H1 (cell line): ENCODE measurements at regions not wholly inside any gene's neighbourhood (a gene's known extent, or its start where the extent isn't known, plus 50 kb on each side); places are given as distances from the start of the nearest gene placed in this dataset.

Experiments
- CTCF ChIA-PET: fragments of 300-600 bp; sonication (Branson Sonifier 250); formaldehyde crosslinking; loops from one replicate; lab custom pipeline; 2021; ENCODE audit not compliant: partially characterized antibody; lab: Charles Lee
- POLR2A ChIA-PET: fragments of 300-600 bp; sonication (Branson Sonifier 250); formaldehyde crosslinking; loops from one replicate; lab custom pipeline; 2021; ENCODE audit warnings: inconsistent platforms; ENCODE audit not compliant: partially characterized antibody; lab: Charles Lee
- DNase-seq, 2 experiments: peaks; one replicate each; pipeline versions ENCODE4 v3.0.0 to v3.0.0-alpha.2; 2010 to 2022; ENCODE audit warnings: low spot score in 2 of 2, low read depth in 1 of 2, mixed read lengths in 1 of 2
- FAIRE-seq: peaks from 2 replicates; lab custom pipeline; 2011; peaks lifted over from hg19 to GRCh38; lab: Jason Lieb, UNC
- H2AFZ ChIP-seq: 2 replicates; pipeline ENCODE4 v1.8.1; 2012; ENCODE audit warnings: low read length, inconsistent platforms
- H2AK5ac ChIP-seq: 2 replicates; pipeline ENCODE4 v1.6.1; 2013; ENCODE audit warnings: low read depth, low read length
- H2BK120ac ChIP-seq: replicated peaks from 2 replicates; pipeline ENCODE3; 2013; ENCODE audit warnings: low read depth, low read length, inconsistent platforms
- H2BK12ac ChIP-seq: 2 replicates; pipeline ENCODE4 v1.6.1; 2013; ENCODE audit warnings: low read depth, low read length
- H2BK15ac ChIP-seq: 2 replicates; pipeline ENCODE4 v1.6.1; 2013; ENCODE audit warnings: low read length
- H2BK20ac ChIP-seq: 2 replicates; pipeline ENCODE4 v1.6.1; 2013; ENCODE audit warnings: low read length
- H2BK5ac ChIP-seq: 2 replicates; pipeline ENCODE4 v1.6.1; 2013; ENCODE audit warnings: low read depth, low read length
- H3K14ac ChIP-seq: 2 replicates; pipeline ENCODE4 v1.6.1; 2013; ENCODE audit warnings: inconsistent platforms; ENCODE audit not compliant: insufficient read length
- H3K18ac ChIP-seq: 2 replicates; pipeline ENCODE4 v1.6.1; 2013; ENCODE audit warnings: low read length; ENCODE audit errors: extremely low read depth
- H3K23ac ChIP-seq: 2 replicates; pipeline ENCODE4 v1.6.1; 2013; ENCODE audit warnings: inconsistent platforms; ENCODE audit not compliant: insufficient read length
- H3K23me2 ChIP-seq: 2 replicates; pipeline ENCODE4 v1.6.1; 2013; ENCODE audit warnings: low read depth, low read length
- H3K27ac ChIP-seq: 2 replicates; pipeline ENCODE4 v1.6.1; 2011; ENCODE audit warnings: low read depth, low read length, inconsistent platforms
- H3K27me3 ChIP-seq, 4 experiments: replicated peaks in 1 of 4; 1 replicate in 1 of 4; 2 replicates in 3 of 4; pipeline versions ENCODE4 v1.6.1 to v1.8.1; 2011 to 2013; ENCODE audit warnings: low read length in 3 of 4, mild to moderate bottlenecking in 3 of 4, inconsistent platforms in 2 of 4, mixed read lengths in 2 of 4, moderate library complexity in 1 of 4; ENCODE audit not compliant: control insufficient read depth in 3 of 4, insufficient read depth in 3 of 4; ENCODE audit errors: extremely low read depth in 1 of 4
- H3K36me3 ChIP-seq, 4 experiments: 2 replicates each; pipeline versions ENCODE4 v1.6.1 to v1.8.1; 2011 to 2013; ENCODE audit warnings: mild to moderate bottlenecking in 4 of 4, low read length in 3 of 4, moderate library complexity in 2 of 4, control low read depth in 1 of 4, inconsistent platforms in 1 of 4; ENCODE audit not compliant: insufficient read depth in 4 of 4, control insufficient read depth in 2 of 4
- H3K4ac ChIP-seq: replicated peaks from 2 replicates; pipeline ENCODE3; 2013; ENCODE audit warnings: low read length, low read depth, mixed read lengths, inconsistent platforms; ENCODE audit not compliant: insufficient read length
- H3K4me1 ChIP-seq, 4 experiments: replicated peaks in 1 of 4; 1 replicate in 1 of 4; 2 replicates in 3 of 4; pipeline versions ENCODE4 v1.6.1 to v1.8.1; 2011 to 2013; ENCODE audit warnings: low read length in 3 of 4, inconsistent platforms in 2 of 4, mixed read lengths in 1 of 4; ENCODE audit not compliant: insufficient read depth in 4 of 4, control insufficient read depth in 3 of 4
- H3K4me2 ChIP-seq, 2 experiments: 2 replicates each; pipeline versions ENCODE4 v1.6.1 to v1.8.1; 2011 to 2013; ENCODE audit warnings: low read depth in 2 of 2, low read length in 2 of 2, control low read depth in 1 of 2, inconsistent platforms in 1 of 2, mild to moderate bottlenecking in 1 of 2; ENCODE audit not compliant: insufficient read depth in 1 of 2
- H3K4me3 ChIP-seq, 4 experiments: fragments of 200-600, 300-600 bp in 1 of 4; sonication (generic), shearing (Covaris generic), sonication (Bioruptor Twin) in 1 of 4; 2 replicates each; pipeline versions ENCODE4 v1.5.1 to v1.8.1; 2011 to 2016; ENCODE audit warnings: low read length in 4 of 4, low read depth in 3 of 4, control low read depth in 2 of 4, inconsistent platforms in 2 of 4, mild to moderate bottlenecking in 2 of 4, mixed read lengths in 1 of 4, moderate library complexity in 1 of 4; ENCODE audit not compliant: insufficient read depth in 2 of 4; ENCODE audit errors: extremely low read depth in 1 of 4
- H3K56ac ChIP-seq: replicated peaks from 2 replicates; pipeline ENCODE3; 2013; ENCODE audit warnings: low read depth, mild to moderate bottlenecking, mixed read lengths, low read length, inconsistent platforms; ENCODE audit not compliant: insufficient read length
- H3K79me1 ChIP-seq: 2 replicates; pipeline ENCODE4 v1.6.1; 2013; ENCODE audit warnings: low read depth, low read length, control low read depth
- H3K79me2 ChIP-seq, 2 experiments: 2 replicates each; pipeline versions ENCODE4 v1.6.1 to v1.8.1; 2012 to 2013; ENCODE audit warnings: low read length in 2 of 2, mild to moderate bottlenecking in 2 of 2, inconsistent platforms in 1 of 2; ENCODE audit not compliant: insufficient read depth in 2 of 2, control insufficient read depth in 1 of 2
- H3K9ac ChIP-seq, 4 experiments: replicated peaks in 1 of 4; 1 replicate in 1 of 4; 2 replicates in 3 of 4; pipeline versions ENCODE4 v1.6.1 to v1.8.1; 2011 to 2013; ENCODE audit warnings: low read depth in 3 of 4, low read length in 3 of 4, control low read depth in 2 of 4, mild to moderate bottlenecking in 2 of 4, moderate library complexity in 2 of 4, inconsistent platforms in 1 of 4; ENCODE audit errors: extremely low read depth in 1 of 4
- H3K9me3 ChIP-seq, 2 experiments: 2 replicates each; pipeline versions ENCODE4 v1.6.1 to v1.8.1; 2012 to 2013; ENCODE audit warnings: mild to moderate bottlenecking in 2 of 2, moderate library complexity in 2 of 2, control low read depth in 1 of 2, inconsistent platforms in 1 of 2, low read depth in 1 of 2, low read length in 1 of 2, mixed read lengths in 1 of 2; ENCODE audit not compliant: insufficient read depth in 2 of 2
- H4K20me1 ChIP-seq, 2 experiments: replicated peaks in 1 of 2; 2 replicates each; pipeline versions ENCODE3 to v1.8.1; 2011 to 2013; ENCODE audit warnings: inconsistent platforms in 2 of 2, low read length in 2 of 2, mild to moderate bottlenecking in 1 of 2; ENCODE audit not compliant: insufficient read depth in 2 of 2, control insufficient read depth in 1 of 2
- H4K5ac ChIP-seq: 2 replicates; pipeline ENCODE4 v1.6.1; 2013; ENCODE audit warnings: low read length, low read depth, mixed read lengths, inconsistent platforms; ENCODE audit not compliant: insufficient read length
- H4K8ac ChIP-seq: 2 replicates; pipeline ENCODE4 v1.8.0; 2013; ENCODE audit warnings: mild to moderate bottlenecking, moderate library complexity, low read length, inconsistent platforms; ENCODE audit not compliant: insufficient read depth; ENCODE audit errors: extremely low read depth
- H4K91ac ChIP-seq: replicated peaks from 2 replicates; pipeline ENCODE3; 2013; ENCODE audit warnings: low read length, mixed read lengths, inconsistent platforms; ENCODE audit not compliant: insufficient read length
- EZH2 ChIP-seq: fragments of 200-600 bp; sonication (generic); IDR thresholded peaks from 2 replicates; pipeline ENCODE4 v1.7.1; 2012; ENCODE audit warnings: low read depth, mild to moderate bottlenecking, moderate library complexity, low read length, inconsistent platforms; ENCODE audit not compliant: severe bottlenecking
- FOSL1 ChIP-seq: IDR thresholded peaks from 2 replicates; pipeline ENCODE4 v1.6.1; 2011; ENCODE audit warnings: mild to moderate bottlenecking, low read depth, low read length, moderate library complexity; ENCODE audit not compliant: insufficient read depth
- KDM1A ChIP-seq: fragments of 200-600, 300-600 bp; sonication (generic); IDR thresholded peaks from 2 replicates; pipeline ENCODE4 v1.7.1; 2016; ENCODE audit warnings: mild to moderate bottlenecking, low read length, borderline replicate concordance
- MAFK ChIP-seq: IDR thresholded peaks from 2 replicates; pipeline ENCODE4 v1.6.1; 2012; ENCODE audit warnings: low read depth, mild to moderate bottlenecking, improper control_type of control experiment, low read length
- NRF1 ChIP-seq: IDR thresholded peaks from 2 replicates; pipeline ENCODE4 v1.6.1; 2011; ENCODE audit warnings: mild to moderate bottlenecking, low read depth, low read length, improper control_type of control experiment
- RXRA ChIP-seq: IDR thresholded peaks from 2 replicates; pipeline ENCODE4 v1.6.1; 2011; ENCODE audit warnings: low read depth, mild to moderate bottlenecking, low read length, moderate library complexity; ENCODE audit not compliant: insufficient read depth
- SRF ChIP-seq: IDR thresholded peaks from 2 replicates; pipeline ENCODE4 v1.6.1; 2011; ENCODE audit warnings: mild to moderate bottlenecking, low read depth, low read length, moderate library complexity
- WGBS, 2 experiments: shearing (Covaris generic) in 1 of 2; methylation state at CpG; one replicate each; pipeline versions ENCODE4 v1.1.6 to v1.1.7; 2013 to 2015; ENCODE audit warnings: low lambda C conversion rate in 2 of 2, mixed read lengths in 2 of 2, inconsistent platforms in 1 of 2, low coverage in 1 of 2, missing lambda C conversion rate in 1 of 2; ENCODE audit not compliant: insufficient replicate concordance in 2 of 2, insufficient coverage in 1 of 2, insufficient read length in 1 of 2; ENCODE audit errors: extremely low coverage in 1 of 2, missing lambda C conversion rate in 1 of 2; 5-methylcytosine and 5-hydroxymethylcytosine counted together

GRCh38 chr4:134309715-134310114 lies 108.1 kb upstream of the PABPC4L start:
- Histone ChIP-seq H2BK120ac (no peak overlapping the region), H3K9me3 (no peaks in the 10 kb centered on the region), H3K14ac (no peak overlapping the region), H3K27ac (no peak overlapping the region), H3K4me3 (no peak overlapping the region), H3K27me3 (no peaks in the 10 kb centered on the region), H3K9ac (no peak overlapping the region), H4K91ac (no peak overlapping the region), H3K36me3 (no peaks in the 10 kb centered on the region), H2BK20ac (no peak overlapping the region), H3K4me1 (no peaks in the 10 kb centered on the region), H3K4me2 (no peak overlapping the region), H4K20me1 (no peaks in the 10 kb centered on the region), H3K4ac (no peak overlapping the region), H2AK5ac (no peak overlapping the region), H3K23me2 (no peaks in the 10 kb centered on the region), H2BK5ac (no peak overlapping the region), H3K56ac (no peak overlapping the region), H3K79me2 (no peaks in the 10 kb centered on the region), H3K79me1 (no peaks in the 10 kb centered on the region), H2BK12ac (no peak overlapping the region), H3K18ac (no peak overlapping the region), H3K23ac (no peak overlapping the region), H2BK15ac (no peak overlapping the region), H4K5ac (no peak overlapping the region), H4K8ac (no peak overlapping the region), H2AFZ (peak overlapping the region; percentile 56; the same call in 1 of the 2 replicates)
- DNase-seq (no peak), FAIRE-seq (no peak)
- ChIA-PET POLR2A (no interaction called here), CTCF (no interaction called here)
- whole genome bisulfite sequencing, 2 experiments: 90% methylated on average over 2 of the region's 2 CpGs; no CpG with 5 or more reads in 1 of the 2 experiments
- TF ChIP-seq KDM1A (no peak), FOSL1 (no peak), RXRA (no peak), MAFK (no peak), EZH2 (no peak), NRF1 (no peak), SRF (no peak)
